ENCODE measurements at regions not wholly inside any gene's neighbourhood (a gene's known extent, or its start where the extent isn't known, plus 50 kb on each side); places are given as distances from the start of the nearest gene placed in this dataset.

- Histone ChIP-seq H3K9me2 (ENCODE audit: insufficient read depth) (no peaks in the 10 kb centered on the region), H3K4me1 (ENCODE audit: control insufficient read depth in 1 of 2, insufficient read depth in 2 of 2, low read length in 2 of 2) (no peaks in the 10 kb centered on the region), H2AFZ (ENCODE audit: low read depth, low read length, poor library complexity, severe bottlenecking) (no peak overlapping the region), H3K9me3 (ENCODE audit: control insufficient read depth in 1 of 2, insufficient read depth in 1 of 2, low read depth in 1 of 2, low read length in 2 of 2) (no peaks in the 10 kb centered on the region), H3K27me3 (ENCODE audit: insufficient read depth, low read length) (no peaks in the 10 kb centered on the region), H3K4me3 (replicated peaks in 1 of 2; ENCODE audit: low read depth in 1 of 2, low read length in 2 of 2) (no peak overlapping the region), H3K9ac (ENCODE audit: low read length) (no peak overlapping the region), H4K20me1 (ENCODE audit: insufficient read depth) (no peaks in the 10 kb centered on the region), H3K36me3 (ENCODE audit: control insufficient read depth in 1 of 2, insufficient read depth in 2 of 2, low read length in 2 of 2) (no peaks in the 10 kb centered on the region), H3K4me2 (ENCODE audit: low read length) (no peak overlapping the region), H3K27ac (ENCODE audit: low read depth, low read length) (no peak overlapping the region), H3K79me2 (ENCODE audit: insufficient read depth, low read length) (no peaks in the 10 kb centered on the region)
- ChIA-PET RAD21 (ENCODE audit: low non-redundant PET in 1 of 2, low total read pairs in 2 of 2, uncharacterized antibody in 2 of 2, unreplicated experiment in 2 of 2) (no interaction called here), POLR2A (no interaction called here), CTCF (no interaction called here)
- TF ChIP-seq ZFX (IDR thresholded peaks at IDR 0.05), result no peak
- no peak for TF ChIP-seq EGR1 (IDR thresholded peaks at IDR 0.05; ENCODE audit: low read depth)
- TF ChIP-seq EZH2phosphoT487 (IDR thresholded peaks at IDR 0.05; ENCODE audit: borderline replicate concordance), result no peak
- no peak for TF ChIP-seq ELF1 (IDR thresholded peaks at IDR 0.05; ENCODE audit: borderline replicate concordance, low read depth)
- TF ChIP-seq CTCF (IDR thresholded peaks at IDR 0.05 in 2 of 3, conservative IDR thresholded peaks at IDR 0.05 in 1 of 3; ENCODE audit: borderline replicate concordance in 1 of 3, insufficient read depth in 1 of 3, low read depth in 2 of 3, low read length in 2 of 3), result no peak
- TF ChIP-seq EZH2 (IDR thresholded peaks at IDR 0.05), result no peak
- ATAC-seq (no peak), DNase-seq (ENCODE audit: low read depth, low spot score) (no peak)
- no TSS peak for BruUV-seq (replicated peaks)
- intact Hi-C loops (cut with micrococcal nuclease), result no loop called here
These were observed 142.6 kb downstream of the OR2K2 start for GRCh38 chr9:111187376-111187775.

DNA sequence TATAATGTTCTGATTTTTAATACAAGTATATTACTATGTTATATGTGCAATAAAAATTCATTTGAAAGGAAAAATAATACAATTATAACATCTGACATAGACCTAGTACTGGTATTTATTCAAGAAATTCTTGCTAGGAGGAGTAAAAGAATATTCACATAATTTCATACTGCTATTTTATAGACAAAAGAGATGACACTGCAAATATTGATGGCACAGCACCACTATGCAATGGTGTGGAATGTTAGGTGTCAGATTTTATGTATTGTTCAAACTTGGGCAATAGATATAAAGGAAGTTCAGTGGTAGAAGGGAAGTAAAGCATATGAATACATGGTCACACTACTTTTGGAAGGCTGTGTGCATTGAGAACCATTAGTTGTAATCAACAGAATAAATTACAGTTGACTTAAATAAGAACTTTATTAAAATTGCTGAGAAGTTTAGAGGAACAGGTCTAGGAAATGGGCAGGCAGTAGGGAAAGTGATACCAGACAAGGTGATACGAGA lies 143.9 kb downstream of the OR2K2 start:
- no peak for DNase-seq (ENCODE audit: low read depth, low spot score)
- no peak for ATAC-seq
- Histone ChIP-seq H2AFZ (ENCODE audit: low read depth, low read length, poor library complexity, severe bottlenecking) (no peak overlapping the region), H3K9me2 (ENCODE audit: insufficient read depth) (no peaks in the 10 kb centered on the region), H3K9me3 (ENCODE audit: control insufficient read depth in 1 of 2, insufficient read depth in 1 of 2, low read depth in 1 of 2, low read length in 2 of 2) (no peaks in the 10 kb centered on the region), H3K9ac (ENCODE audit: low read length) (no peak overlapping the region), H3K4me2 (ENCODE audit: low read length) (no peak overlapping the region), H4K20me1 (ENCODE audit: insufficient read depth) (no peaks in the 10 kb centered on the region), H3K79me2 (ENCODE audit: insufficient read depth, low read length) (no peaks in the 10 kb centered on the region), H3K27me3 (ENCODE audit: insufficient read depth, low read length) (no peaks in the 10 kb centered on the region), H3K27ac (ENCODE audit: low read depth, low read length) (no peak overlapping the region), H3K4me3 (replicated peaks in 1 of 2; ENCODE audit: low read depth in 1 of 2, low read length in 2 of 2) (no peak overlapping the region), H3K36me3 (ENCODE audit: control insufficient read depth in 1 of 2, insufficient read depth in 2 of 2, low read length in 2 of 2) (no peaks in the 10 kb centered on the region), H3K4me1 (ENCODE audit: control insufficient read depth in 1 of 2, insufficient read depth in 2 of 2, low read length in 2 of 2) (no peaks in the 10 kb centered on the region)
- no TSS peak for BruUV-seq (replicated peaks)
- CTCF ChIA-PET, result no interaction called here
- RAD21 ChIA-PET (ENCODE audit: low non-redundant PET in 1 of 2, low total read pairs in 2 of 2, uncharacterized antibody in 2 of 2, unreplicated experiment in 2 of 2), result no interaction called here
- POLR2A ChIA-PET, result no interaction called here
- intact Hi-C loops (cut with micrococcal nuclease), result no loop called here
- TF ChIP-seq JUND (IDR thresholded peaks at IDR 0.05) (no peak), ATF3 (IDR thresholded peaks at IDR 0.05) (no peak), YY1 (IDR thresholded peaks at IDR 0.05; ENCODE audit: extremely low read depth, insufficient replicate concordance, low read depth, low read length) (no peak)

Measured in HCT116 (cell line).